Heart left ventricle (tissue), 16 donors: ENCODE measurements at regions not wholly inside any gene's neighbourhood (a gene's known extent, or its start where the extent isn't known, plus 50 kb on each side); places are given as distances from the start of the nearest gene placed in this dataset.

Experiments used
- ATAC-seq, 4 donors: fragments of 200-7000 bp; cut with Tn5 transposase; one replicate each; pipeline ENCODE4 v1.9.1; 2020 to 2022; ENCODE audit warnings: moderate library complexity in 4 of 4, mild to moderate bottlenecking in 3 of 4, moderate number of reproducible peaks in 1 of 4
- DNase-seq, 5 donors: peaks; one replicate each; pipeline ENCODE4 v3.0.0-alpha.2; 2020
- H3K27ac ChIP-seq, 12 donors: fragments of 200-600 bp; sonication (generic) in 4 of 12; one replicate each; pipeline versions ENCODE4 v1.5.0 to v1.8.0; 2016 to 2022; ENCODE audit warnings: mild to moderate bottlenecking in 2 of 12
- H3K27me3 ChIP-seq, 9 donors: fragments of 200-600 bp; sonication (generic) in 2 of 9; one replicate each; pipeline versions ENCODE4 v1.5.1 to v1.8.0; 2016 to 2022; ENCODE audit warnings: mild to moderate bottlenecking in 3 of 9
- H3K36me3 ChIP-seq, 9 donors: fragments of 200-600 bp; sonication (generic) in 2 of 9; one replicate each; pipeline versions ENCODE4 v1.5.0 to v1.8.0; 2018 to 2022; ENCODE audit warnings: mild to moderate bottlenecking in 2 of 9
- H3K4me1 ChIP-seq, 12 donors: fragments of 200-600 bp; sonication (generic) in 4 of 12; one replicate each; pipeline versions ENCODE4 v1.5.0 to v1.8.0; 2016 to 2022; ENCODE audit warnings: mild to moderate bottlenecking in 3 of 12
- H3K4me3 ChIP-seq, 12 donors: fragments of 200-600 bp; sonication (generic) in 4 of 12; one replicate each; pipeline versions ENCODE4 v1.5.0 to v1.8.0; 2017 to 2022; ENCODE audit warnings: mild to moderate bottlenecking in 9 of 12, moderate library complexity in 4 of 12
- H3K9me3 ChIP-seq, 12 donors: fragments of 200-600 bp; sonication (generic) in 4 of 12; one replicate each; pipeline versions ENCODE4 v1.5.0 to v1.8.0; 2016 to 2022; ENCODE audit warnings: mild to moderate bottlenecking in 1 of 12
- POLR2A ChIP-seq, 2 donors: fragments of 450-650 bp; IDR thresholded peaks; one replicate each; pipeline ENCODE4 v1.6.1; 2017; ENCODE audit warnings: antibody characterized with exemption in 2 of 2, mild to moderate bottlenecking in 2 of 2, moderate library complexity in 2 of 2
- WGBS, 4 donors: extraction: QIAGEN DNeasy Blood & Tissue Kit in 2 of 4; methylation state at CpG; one replicate each; pipeline versions ENCODE4 v1.1.5 to v1.1.7; 2013 to 2018; 5-methylcytosine and 5-hydroxymethylcytosine counted together
- intact Hi-C, 10 donors: fragments of 100-400 bp; cut with DNase I; formaldehyde crosslinking; loops; one replicate each; pipeline versions ENCODE4 v1.11.1 to v1.14.2; 2022
- TF ChIP-seq, protein P1 (sequence below), 12 donors: fragments of 200-600 bp; sonication (generic) in 4 of 12; IDR thresholded peaks; one replicate each; pipeline versions ENCODE4 v1.5.0 to v1.8.0; 2018 to 2022; ENCODE audit warnings: antibody characterized with exemption in 12 of 12, mild to moderate bottlenecking in 5 of 12
- donor health status: ischemic (EF 13 %, LVEDD 7.1; RV severe dilation, severe dysfunction).
- donor health status: healthy with polysubstance abuse.
- donor health status: DM: no; HTN: yes; CAD: no.
- donor health status: DM: no; HTN: no; CAD: no.
- donor health status: ischemic (EF 25% LVEDD 6.9; RV normal size, moderate dysfunction).
- donor health status: ischemic (EF 25% LVEDD 5.7; RV mildly dilated, moderate dysfunction).
- donor health status: healthy.
- donor health status: DM: yes; HTN: yes; CAD: no.
- donor health status: ischemic (EF 35%, LVEDD 5.7; RV mildly dilated, moderate dysfunction).
- donor health status: nonischemic (EF 11% LVEDD 7.7; RV severe dilation, severe dysfunction).
- donor health status: DM: yes; HTN: yes; CAD: no.
- donor health status: PGD.
- donor health status: ischemic (EF 29% LVEDD 5.4; RV normal size, mild dysfunction).
- donor health status: nonischemic (EF 23%, LVEDD 6.1; RV moderate dilation, normal function).

- no peak overlapping the region for H3K4me3 ChIP-seq
- 43 to 56% (median 44%) methylated on average over 3 of the region's 3 CpGs for WGBS, 4 donors
- H3K9me3 ChIP-seq = no peaks in the 10 kb centered on the region
- no peak for TF ChIP-seq POLR2A (IDR thresholded peaks at IDR 0.05)
- TF ChIP-seq, protein P1, sequence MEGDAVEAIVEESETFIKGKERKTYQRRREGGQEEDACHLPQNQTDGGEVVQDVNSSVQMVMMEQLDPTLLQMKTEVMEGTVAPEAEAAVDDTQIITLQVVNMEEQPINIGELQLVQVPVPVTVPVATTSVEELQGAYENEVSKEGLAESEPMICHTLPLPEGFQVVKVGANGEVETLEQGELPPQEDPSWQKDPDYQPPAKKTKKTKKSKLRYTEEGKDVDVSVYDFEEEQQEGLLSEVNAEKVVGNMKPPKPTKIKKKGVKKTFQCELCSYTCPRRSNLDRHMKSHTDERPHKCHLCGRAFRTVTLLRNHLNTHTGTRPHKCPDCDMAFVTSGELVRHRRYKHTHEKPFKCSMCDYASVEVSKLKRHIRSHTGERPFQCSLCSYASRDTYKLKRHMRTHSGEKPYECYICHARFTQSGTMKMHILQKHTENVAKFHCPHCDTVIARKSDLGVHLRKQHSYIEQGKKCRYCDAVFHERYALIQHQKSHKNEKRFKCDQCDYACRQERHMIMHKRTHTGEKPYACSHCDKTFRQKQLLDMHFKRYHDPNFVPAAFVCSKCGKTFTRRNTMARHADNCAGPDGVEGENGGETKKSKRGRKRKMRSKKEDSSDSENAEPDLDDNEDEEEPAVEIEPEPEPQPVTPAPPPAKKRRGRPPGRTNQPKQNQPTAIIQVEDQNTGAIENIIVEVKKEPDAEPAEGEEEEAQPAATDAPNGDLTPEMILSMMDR (IDR thresholded peaks at IDR 0.05) = no peak
- H3K36me3 ChIP-seq = no peaks in the 10 kb centered on the region
- H3K27me3 ChIP-seq = no peaks in the 10 kb centered on the region
- ATAC-seq (peak; percentile 31 to 76 (median 48)), DNase-seq (peak in 4 of 5 donors; percentile 60 to 64 (median 61))
- peaks cover 0 to 43% (median 23%) of the 10 kb centered on the region in 12 donors for H3K4me1 ChIP-seq
- H3K27ac ChIP-seq = peak overlapping the region in 9 of 12 donors; percentile 45 to 76 (median 69)
- intact Hi-C loops = loop anchor here in 3 of 10 donors (5.0 kb wide), 3 partner anchors 34 to 51 kb away; no protein-coding TSS in a partner anchor
Observed at GRCh38 chr5:52725808-52726207, 61.9 kb upstream of the ITGA1 start.

DNA sequence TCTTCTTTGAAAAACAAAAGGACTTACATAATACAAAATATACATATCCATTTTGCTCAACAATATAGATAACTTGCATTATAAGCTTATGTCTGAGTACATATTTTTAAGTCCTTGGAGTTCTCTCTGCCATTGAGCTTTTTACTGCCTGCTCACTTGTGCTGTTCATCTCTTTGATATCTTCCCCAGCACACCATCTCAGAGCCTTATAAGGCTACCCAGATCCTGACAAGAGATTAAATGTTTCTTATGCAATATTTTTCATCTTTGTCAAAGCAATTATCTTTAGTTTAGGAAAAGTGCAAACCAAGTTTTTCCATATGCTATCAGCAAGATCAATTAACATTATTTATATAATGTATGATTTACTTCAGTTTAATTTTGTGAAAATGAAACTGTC, 60.7 kb upstream of the ITGA1 start:
- H3K4me3 ChIP-seq = no peak overlapping the region
- no peaks in the 10 kb centered on the region for H3K9me3 ChIP-seq
- TF ChIP-seq, protein P1 (IDR thresholded peaks at IDR 0.05) = no peak
- DNase-seq (no peak), ATAC-seq (no peak)
- intact Hi-C loops = loop anchor here in 3 of 10 donors (5.0 kb wide), 3 partner anchors 35 to 50 kb away; no protein-coding TSS in a partner anchor
- peaks cover 0 to 43% (median 23%) of the 10 kb centered on the region in 12 donors for H3K4me1 ChIP-seq
- H3K27ac ChIP-seq = peak overlapping the region in 11 of 12 donors; percentile 27 to 76 (median 67)
- no peaks in the 10 kb centered on the region for H3K36me3 ChIP-seq
- H3K27me3 ChIP-seq = no peaks in the 10 kb centered on the region

DNA sequence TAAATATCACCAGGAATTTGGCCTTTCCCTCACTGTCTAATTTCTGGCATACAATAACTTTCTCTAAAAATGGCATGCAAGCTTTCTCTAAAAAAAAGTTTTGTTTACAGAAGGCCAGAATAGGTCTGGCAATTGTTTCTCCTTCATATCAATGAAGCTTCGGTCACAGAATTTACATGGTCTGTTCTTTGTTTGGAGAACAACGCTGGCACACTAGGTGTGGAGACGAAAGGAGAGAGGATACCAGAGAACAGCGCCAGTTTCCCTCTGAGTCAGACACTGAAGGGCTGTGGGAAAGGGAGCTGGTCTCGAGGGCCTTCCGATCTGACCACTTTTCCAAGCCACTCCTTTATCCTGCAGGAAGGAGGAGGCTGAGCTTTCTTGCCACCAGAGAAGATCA, 60.1 kb upstream of the ITGA1 start:
- no peak for TF ChIP-seq POLR2A (IDR thresholded peaks at IDR 0.05)
- TF ChIP-seq, protein P1 (IDR thresholded peaks at IDR 0.05) = no peak
- no peaks in the 10 kb centered on the region for H3K36me3 ChIP-seq
- H3K4me3 ChIP-seq = no peak overlapping the region
- peaks cover 0 to 43% (median 23%) of the 10 kb centered on the region in 12 donors for H3K4me1 ChIP-seq
- peak; percentile 64 to 96 (median 94) for ATAC-seq
- 17 to 35% (median 21%) methylated on average over 6 of the region's 6 CpGs for WGBS, 4 donors
- peak overlapping the region in 11 of 12 donors; percentile 27 to 71 (median 67) for H3K27ac ChIP-seq
- peak in 3 of 5 donors; percentile 50 to 60 (median 58) for DNase-seq
- no peaks in the 10 kb centered on the region for H3K9me3 ChIP-seq
- no peaks in the 10 kb centered on the region for H3K27me3 ChIP-seq
- intact Hi-C loops = loop anchor here in 3 of 10 donors (5.0 kb wide), 3 partner anchors 35 to 50 kb away; no protein-coding TSS in a partner anchor

GRCh38 chr5:52728224-52728623, 59.5 kb upstream of the ITGA1 start:
- Histone ChIP-seq H3K4me3 (no peak overlapping the region), H3K4me1 (peaks cover 0 to 43% (median 23%) of the 10 kb centered on the region in 12 donors)

More at GRCh38 chr5:52728224-52728623, 59.5 kb upstream of the ITGA1 start:
- ATAC-seq = no peak
- peak overlapping the region in 11 of 12 donors; percentile 20 to 71 (median 67) for H3K27ac ChIP-seq
- TF ChIP-seq POLR2A (IDR thresholded peaks at IDR 0.05) = no peak
- TF ChIP-seq, protein P1 (IDR thresholded peaks at IDR 0.05) = no peak
- intact Hi-C loops = loop anchor here in 3 of 10 donors (5.0 kb wide), 3 partner anchors 36 to 49 kb away; no protein-coding TSS in a partner anchor
- DNase-seq = no peak
- no peaks in the 10 kb centered on the region for H3K36me3 ChIP-seq
- no peaks in the 10 kb centered on the region for H3K27me3 ChIP-seq
- H3K9me3 ChIP-seq = no peaks in the 10 kb centered on the region
- WGBS, 4 donors = 83 to 94% (median 85%) methylated on average over 3 of the region's 3 CpGs
